ENCODE measurements at regions not wholly inside any gene's neighbourhood (a gene's known extent, or its start where the extent isn't known, plus 50 kb on each side); places are given as distances from the start of the nearest gene placed in this dataset.

DNA sequence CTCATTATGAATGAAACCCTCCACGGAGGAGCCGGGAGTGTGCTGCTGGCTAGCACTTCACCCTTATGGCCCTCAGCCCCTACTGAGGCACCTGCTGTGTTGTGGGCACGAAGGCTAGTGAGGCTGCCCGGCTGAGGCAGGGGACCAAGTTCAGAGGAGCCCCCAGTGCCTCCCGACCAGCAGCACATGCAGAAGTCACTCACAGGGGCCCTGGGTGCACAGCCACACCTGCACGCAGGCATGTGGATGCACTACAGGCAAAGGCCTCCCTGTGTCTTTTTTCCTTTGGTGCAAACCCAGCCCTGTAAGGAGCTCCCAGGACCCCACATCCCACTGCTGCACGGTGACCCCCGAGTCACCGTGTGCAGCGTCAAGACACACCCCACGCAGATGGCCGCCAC, 261.5 kb downstream of the BRD1 start (continued):
- no peak for TF ChIP-seq CENPX (CRISPR knock-in tag; IDR thresholded peaks at IDR 0.05)

DNA sequence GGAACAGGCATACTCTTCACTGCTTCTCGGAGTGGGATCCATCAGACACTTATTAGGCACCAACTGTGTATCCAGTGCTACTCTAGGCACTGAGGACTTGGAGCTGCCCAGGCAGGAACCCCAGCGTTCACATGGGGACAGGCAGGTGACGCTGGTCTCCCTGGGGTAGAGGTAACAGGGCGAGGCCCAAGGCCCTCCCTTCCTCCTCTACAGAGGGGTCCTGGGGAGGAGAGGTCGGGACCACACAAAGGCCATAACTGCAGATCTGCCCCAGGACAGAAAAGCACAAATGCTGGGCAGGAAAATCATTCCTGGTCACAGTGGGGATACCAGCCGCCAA, 262.2 kb downstream of the BRD1 start:
- POLR2A ChIA-PET = no interaction called here

More for the DNA sequence above, 262.2 kb downstream of the BRD1 start:
- Histone ChIP-seq H3K27me3 (ENCODE audit: control insufficient read depth in 1 of 2, insufficient read depth in 2 of 2, low read length in 2 of 2) (peaks cover 5 to 56% of the 10 kb centered on the region in 2 experiments; a peak in 4 of 5 replicates), H3K4me2 (ENCODE audit: low read depth, low read length) (no peak overlapping the region), H3K79me2 (ENCODE audit: insufficient read depth, low read length) (no peaks in the 10 kb centered on the region), H3K4me3 (replicated peaks in 1 of 3; ENCODE audit: insufficient read depth in 1 of 3, low read depth in 2 of 3, low read length in 3 of 3) (no peak overlapping the region), H3K9me3 (ENCODE audit: low read length) (no peaks in the 10 kb centered on the region), H3K4me1 (ENCODE audit: insufficient read depth, low read length) (no peaks in the 10 kb centered on the region), H3K27ac (ENCODE audit: extremely low read length, insufficient read depth, low read length) (no peak overlapping the region), H3K36me3 (replicated peaks in 1 of 2; ENCODE audit: control insufficient read depth in 1 of 2, insufficient read depth in 2 of 2, low read length in 2 of 2) (no peaks in the 10 kb centered on the region), H2AFZ (ENCODE audit: low read length) (no peak overlapping the region), H4K20me1 (ENCODE audit: insufficient read depth, low read length) (no peaks in the 10 kb centered on the region), H3K9ac (ENCODE audit: insufficient read depth, low read depth, low read length) (no peak overlapping the region)
- in situ Hi-C loops (cut with HindIII; ENCODE audit: extremely low pct_ligation_motif_present, low pct_unique_long_range_greater_than_20kb) = no loop called here
- no TSS peak for BruUV-seq (replicated peaks)
- ATAC-seq (no peak), DNase-seq (ENCODE audit: low spot score) (no peak), FAIRE-seq (no peak)
- CTCF ChIA-PET (ENCODE audit: low intra/inter-chr PET ratio, low total read pairs) = no interaction called here
- WGBS (ENCODE audit: low lambda C conversion rate) = 0% methylated on average over 4 of the region's 6 CpGs
- TF ChIP-seq TGIF2 (CRISPR knock-in tag; IDR thresholded peaks at IDR 0.05) (no peak), MAFF (IDR thresholded peaks at IDR 0.05; ENCODE audit: low read depth, low read length) (no peak), CHCHD3 (CRISPR knock-in tag; IDR thresholded peaks at IDR 0.05) (no peak), HOXA9 (CRISPR knock-in tag; IDR thresholded peaks at IDR 0.05; ENCODE audit: borderline replicate concordance) (no peak), BCL6 (CRISPR knock-in tag; IDR thresholded peaks at IDR 0.05) (no peak), KLF13 (CRISPR knock-in tag; IDR thresholded peaks at IDR 0.05) (no peak)
- TF ChIP-seq, protein P1, sequence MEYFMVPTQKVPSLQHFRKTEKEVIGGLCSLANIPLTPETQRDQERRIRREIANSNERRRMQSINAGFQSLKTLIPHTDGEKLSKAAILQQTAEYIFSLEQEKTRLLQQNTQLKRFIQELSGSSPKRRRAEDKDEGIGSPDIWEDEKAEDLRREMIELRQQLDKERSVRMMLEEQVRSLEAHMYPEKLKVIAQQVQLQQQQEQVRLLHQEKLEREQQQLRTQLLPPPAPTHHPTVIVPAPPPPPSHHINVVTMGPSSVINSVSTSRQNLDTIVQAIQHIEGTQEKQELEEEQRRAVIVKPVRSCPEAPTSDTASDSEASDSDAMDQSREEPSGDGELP (IDR thresholded peaks at IDR 0.05; ENCODE audit: borderline replicate concordance, low read depth) = no peak
- TF ChIP-seq, protein P2, sequence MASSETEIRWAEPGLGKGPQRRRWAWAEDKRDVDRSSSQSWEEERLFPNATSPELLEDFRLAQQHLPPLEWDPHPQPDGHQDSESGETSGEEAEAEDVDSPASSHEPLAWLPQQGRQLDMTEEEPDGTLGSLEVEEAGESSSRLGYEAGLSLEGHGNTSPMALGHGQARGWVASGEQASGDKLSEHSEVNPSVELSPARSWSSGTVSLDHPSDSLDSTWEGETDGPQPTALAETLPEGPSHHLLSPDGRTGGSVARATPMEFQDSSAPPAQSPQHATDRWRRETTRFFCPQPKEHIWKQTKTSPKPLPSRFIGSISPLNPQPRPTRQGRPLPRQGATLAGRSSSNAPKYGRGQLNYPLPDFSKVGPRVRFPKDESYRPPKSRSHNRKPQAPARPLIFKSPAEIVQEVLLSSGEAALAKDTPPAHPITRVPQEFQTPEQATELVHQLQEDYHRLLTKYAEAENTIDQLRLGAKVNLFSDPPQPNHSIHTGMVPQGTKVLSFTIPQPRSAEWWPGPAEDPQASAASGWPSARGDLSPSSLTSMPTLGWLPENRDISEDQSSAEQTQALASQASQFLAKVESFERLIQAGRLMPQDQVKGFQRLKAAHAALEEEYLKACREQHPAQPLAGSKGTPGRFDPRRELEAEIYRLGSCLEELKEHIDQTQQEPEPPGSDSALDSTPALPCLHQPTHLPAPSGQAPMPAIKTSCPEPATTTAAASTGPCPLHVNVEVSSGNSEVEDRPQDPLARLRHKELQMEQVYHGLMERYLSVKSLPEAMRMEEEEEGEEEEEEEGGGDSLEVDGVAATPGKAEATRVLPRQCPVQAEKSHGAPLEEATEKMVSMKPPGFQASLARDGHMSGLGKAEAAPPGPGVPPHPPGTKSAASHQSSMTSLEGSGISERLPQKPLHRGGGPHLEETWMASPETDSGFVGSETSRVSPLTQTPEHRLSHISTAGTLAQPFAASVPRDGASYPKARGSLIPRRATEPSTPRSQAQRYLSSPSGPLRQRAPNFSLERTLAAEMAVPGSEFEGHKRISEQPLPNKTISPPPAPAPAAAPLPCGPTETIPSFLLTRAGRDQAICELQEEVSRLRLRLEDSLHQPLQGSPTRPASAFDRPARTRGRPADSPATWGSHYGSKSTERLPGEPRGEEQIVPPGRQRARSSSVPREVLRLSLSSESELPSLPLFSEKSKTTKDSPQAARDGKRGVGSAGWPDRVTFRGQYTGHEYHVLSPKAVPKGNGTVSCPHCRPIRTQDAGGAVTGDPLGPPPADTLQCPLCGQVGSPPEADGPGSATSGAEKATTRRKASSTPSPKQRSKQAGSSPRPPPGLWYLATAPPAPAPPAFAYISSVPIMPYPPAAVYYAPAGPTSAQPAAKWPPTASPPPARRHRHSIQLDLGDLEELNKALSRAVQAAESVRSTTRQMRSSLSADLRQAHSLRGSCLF (CRISPR knock-in tag; IDR thresholded peaks at IDR 0.05; ENCODE audit: borderline replicate concordance) = no peak
- intact Hi-C loops (cut with micrococcal nuclease; ENCODE audit: unreplicated experiment) = no loop called here

All from HepG2 (cell line).